H1 (cell line): ENCODE measurements at regions not wholly inside any gene's neighbourhood (a gene's known extent, or its start where the extent isn't known, plus 50 kb on each side); places are given as distances from the start of the nearest gene placed in this dataset.

Source experiments
- CTCF ChIA-PET: fragments of 300-600 bp; sonication (Branson Sonifier 250); formaldehyde crosslinking; loops from one replicate; lab custom pipeline; 2021; ENCODE audit not compliant: partially characterized antibody; lab: Charles Lee
- POLR2A ChIA-PET: fragments of 300-600 bp; sonication (Branson Sonifier 250); formaldehyde crosslinking; loops from one replicate; lab custom pipeline; 2021; ENCODE audit warnings: inconsistent platforms; ENCODE audit not compliant: partially characterized antibody; lab: Charles Lee
- DNase-seq, 2 experiments: peaks; one replicate each; pipeline versions ENCODE4 v3.0.0 to v3.0.0-alpha.2; 2010 to 2022; ENCODE audit warnings: low spot score in 2 of 2, low read depth in 1 of 2, mixed read lengths in 1 of 2
- FAIRE-seq: peaks from 2 replicates; lab custom pipeline; 2011; peaks lifted over from hg19 to GRCh38; lab: Jason Lieb, UNC
- H2AFZ ChIP-seq: 2 replicates; pipeline ENCODE4 v1.8.1; 2012; ENCODE audit warnings: low read length, inconsistent platforms
- H2AK5ac ChIP-seq: 2 replicates; pipeline ENCODE4 v1.6.1; 2013; ENCODE audit warnings: low read depth, low read length
- H2BK120ac ChIP-seq: replicated peaks from 2 replicates; pipeline ENCODE3; 2013; ENCODE audit warnings: low read depth, low read length, inconsistent platforms
- H2BK12ac ChIP-seq: 2 replicates; pipeline ENCODE4 v1.6.1; 2013; ENCODE audit warnings: low read depth, low read length
- H2BK15ac ChIP-seq: 2 replicates; pipeline ENCODE4 v1.6.1; 2013; ENCODE audit warnings: low read length
- H2BK20ac ChIP-seq: 2 replicates; pipeline ENCODE4 v1.6.1; 2013; ENCODE audit warnings: low read length
- H2BK5ac ChIP-seq: 2 replicates; pipeline ENCODE4 v1.6.1; 2013; ENCODE audit warnings: low read depth, low read length
- H3K14ac ChIP-seq: 2 replicates; pipeline ENCODE4 v1.6.1; 2013; ENCODE audit warnings: inconsistent platforms; ENCODE audit not compliant: insufficient read length
- H3K18ac ChIP-seq: 2 replicates; pipeline ENCODE4 v1.6.1; 2013; ENCODE audit warnings: low read length; ENCODE audit errors: extremely low read depth
- H3K23ac ChIP-seq: 2 replicates; pipeline ENCODE4 v1.6.1; 2013; ENCODE audit warnings: inconsistent platforms; ENCODE audit not compliant: insufficient read length
- H3K23me2 ChIP-seq: 2 replicates; pipeline ENCODE4 v1.6.1; 2013; ENCODE audit warnings: low read depth, low read length
- H3K27ac ChIP-seq: 2 replicates; pipeline ENCODE4 v1.6.1; 2011; ENCODE audit warnings: low read depth, low read length, inconsistent platforms
- H3K27me3 ChIP-seq, 4 experiments: replicated peaks in 1 of 4; 1 replicate in 1 of 4; 2 replicates in 3 of 4; pipeline versions ENCODE4 v1.6.1 to v1.8.1; 2011 to 2013; ENCODE audit warnings: low read length in 3 of 4, mild to moderate bottlenecking in 3 of 4, inconsistent platforms in 2 of 4, mixed read lengths in 2 of 4, moderate library complexity in 1 of 4; ENCODE audit not compliant: control insufficient read depth in 3 of 4, insufficient read depth in 3 of 4; ENCODE audit errors: extremely low read depth in 1 of 4
- H3K36me3 ChIP-seq, 4 experiments: 2 replicates each; pipeline versions ENCODE4 v1.6.1 to v1.8.1; 2011 to 2013; ENCODE audit warnings: mild to moderate bottlenecking in 4 of 4, low read length in 3 of 4, moderate library complexity in 2 of 4, control low read depth in 1 of 4, inconsistent platforms in 1 of 4; ENCODE audit not compliant: insufficient read depth in 4 of 4, control insufficient read depth in 2 of 4
- H3K4ac ChIP-seq: replicated peaks from 2 replicates; pipeline ENCODE3; 2013; ENCODE audit warnings: low read length, low read depth, mixed read lengths, inconsistent platforms; ENCODE audit not compliant: insufficient read length
- H3K4me1 ChIP-seq, 4 experiments: replicated peaks in 1 of 4; 1 replicate in 1 of 4; 2 replicates in 3 of 4; pipeline versions ENCODE4 v1.6.1 to v1.8.1; 2011 to 2013; ENCODE audit warnings: low read length in 3 of 4, inconsistent platforms in 2 of 4, mixed read lengths in 1 of 4; ENCODE audit not compliant: insufficient read depth in 4 of 4, control insufficient read depth in 3 of 4
- H3K4me2 ChIP-seq, 2 experiments: 2 replicates each; pipeline versions ENCODE4 v1.6.1 to v1.8.1; 2011 to 2013; ENCODE audit warnings: low read depth in 2 of 2, low read length in 2 of 2, control low read depth in 1 of 2, inconsistent platforms in 1 of 2, mild to moderate bottlenecking in 1 of 2; ENCODE audit not compliant: insufficient read depth in 1 of 2
- H3K4me3 ChIP-seq, 4 experiments: fragments of 200-600, 300-600 bp in 1 of 4; sonication (generic), shearing (Covaris generic), sonication (Bioruptor Twin) in 1 of 4; 2 replicates each; pipeline versions ENCODE4 v1.5.1 to v1.8.1; 2011 to 2016; ENCODE audit warnings: low read length in 4 of 4, low read depth in 3 of 4, control low read depth in 2 of 4, inconsistent platforms in 2 of 4, mild to moderate bottlenecking in 2 of 4, mixed read lengths in 1 of 4, moderate library complexity in 1 of 4; ENCODE audit not compliant: insufficient read depth in 2 of 4; ENCODE audit errors: extremely low read depth in 1 of 4
- H3K56ac ChIP-seq: replicated peaks from 2 replicates; pipeline ENCODE3; 2013; ENCODE audit warnings: low read depth, mild to moderate bottlenecking, mixed read lengths, low read length, inconsistent platforms; ENCODE audit not compliant: insufficient read length
- H3K79me1 ChIP-seq: 2 replicates; pipeline ENCODE4 v1.6.1; 2013; ENCODE audit warnings: low read depth, low read length, control low read depth
- H3K79me2 ChIP-seq, 2 experiments: 2 replicates each; pipeline versions ENCODE4 v1.6.1 to v1.8.1; 2012 to 2013; ENCODE audit warnings: low read length in 2 of 2, mild to moderate bottlenecking in 2 of 2, inconsistent platforms in 1 of 2; ENCODE audit not compliant: insufficient read depth in 2 of 2, control insufficient read depth in 1 of 2
- H3K9ac ChIP-seq, 4 experiments: replicated peaks in 1 of 4; 1 replicate in 1 of 4; 2 replicates in 3 of 4; pipeline versions ENCODE4 v1.6.1 to v1.8.1; 2011 to 2013; ENCODE audit warnings: low read depth in 3 of 4, low read length in 3 of 4, control low read depth in 2 of 4, mild to moderate bottlenecking in 2 of 4, moderate library complexity in 2 of 4, inconsistent platforms in 1 of 4; ENCODE audit errors: extremely low read depth in 1 of 4
- H3K9me3 ChIP-seq, 2 experiments: 2 replicates each; pipeline versions ENCODE4 v1.6.1 to v1.8.1; 2012 to 2013; ENCODE audit warnings: mild to moderate bottlenecking in 2 of 2, moderate library complexity in 2 of 2, control low read depth in 1 of 2, inconsistent platforms in 1 of 2, low read depth in 1 of 2, low read length in 1 of 2, mixed read lengths in 1 of 2; ENCODE audit not compliant: insufficient read depth in 2 of 2
- H4K20me1 ChIP-seq, 2 experiments: replicated peaks in 1 of 2; 2 replicates each; pipeline versions ENCODE3 to v1.8.1; 2011 to 2013; ENCODE audit warnings: inconsistent platforms in 2 of 2, low read length in 2 of 2, mild to moderate bottlenecking in 1 of 2; ENCODE audit not compliant: insufficient read depth in 2 of 2, control insufficient read depth in 1 of 2
- H4K5ac ChIP-seq: 2 replicates; pipeline ENCODE4 v1.6.1; 2013; ENCODE audit warnings: low read length, low read depth, mixed read lengths, inconsistent platforms; ENCODE audit not compliant: insufficient read length
- H4K8ac ChIP-seq: 2 replicates; pipeline ENCODE4 v1.8.0; 2013; ENCODE audit warnings: mild to moderate bottlenecking, moderate library complexity, low read length, inconsistent platforms; ENCODE audit not compliant: insufficient read depth; ENCODE audit errors: extremely low read depth
- H4K91ac ChIP-seq: replicated peaks from 2 replicates; pipeline ENCODE3; 2013; ENCODE audit warnings: low read length, mixed read lengths, inconsistent platforms; ENCODE audit not compliant: insufficient read length
- JUN ChIP-seq: IDR thresholded peaks from 2 replicates; pipeline ENCODE4 v1.6.1; 2011; ENCODE audit warnings: low read depth, mild to moderate bottlenecking, improper control_type of control experiment, low read length
- SUZ12 ChIP-seq: fragments of 200-600 bp; sonication (generic); IDR thresholded peaks from 2 replicates; pipeline ENCODE4 v1.6.1; 2012; ENCODE audit warnings: mild to moderate bottlenecking, inconsistent platforms, low read length, moderate library complexity, mixed read lengths

DNA sequence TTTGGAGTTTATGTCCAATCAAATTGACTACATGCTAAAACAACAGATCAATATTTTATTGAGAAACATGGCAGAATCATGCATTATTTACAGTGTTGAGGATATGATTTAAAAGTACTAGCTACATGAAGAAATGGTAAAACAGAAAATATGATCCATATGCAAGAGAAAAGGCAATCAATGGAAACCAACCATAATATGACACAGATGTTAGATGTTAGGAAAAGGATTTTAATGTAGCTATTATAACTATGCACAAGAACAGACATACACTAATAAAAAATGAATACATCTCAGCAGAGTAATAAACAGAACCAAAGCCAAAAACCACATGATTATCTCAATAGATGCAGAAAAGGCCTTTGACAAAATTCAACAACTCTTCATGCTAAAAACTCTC lies 166.2 kb upstream of the CACNA2D1 start:
- Histone ChIP-seq H4K5ac (no peak overlapping the region), H4K8ac (no peak overlapping the region), H3K4me2 (no peak overlapping the region), H3K36me3 (no peaks in the 10 kb centered on the region), H2AFZ (no peak overlapping the region), H2BK120ac (no peak overlapping the region), H3K56ac (no peak overlapping the region), H3K4me3 (no peak overlapping the region), H3K14ac (no peak overlapping the region), H3K9me3 (no peaks in the 10 kb centered on the region), H3K79me2 (no peaks in the 10 kb centered on the region), H3K23me2 (no peaks in the 10 kb centered on the region), H3K18ac (no peak overlapping the region), H3K9ac (no peak overlapping the region), H3K4me1 (no peaks in the 10 kb centered on the region), H3K79me1 (no peaks in the 10 kb centered on the region), H3K27ac (no peak overlapping the region), H4K20me1 (no peaks in the 10 kb centered on the region), H3K27me3 (no peaks in the 10 kb centered on the region), H3K4ac (no peak overlapping the region), H2BK15ac (no peak overlapping the region), H4K91ac (no peak overlapping the region), H2BK5ac (no peak overlapping the region), H2AK5ac (no peak overlapping the region), H3K23ac (no peak overlapping the region), H2BK20ac (no peak overlapping the region), H2BK12ac (no peak overlapping the region)
- TF ChIP-seq SUZ12 (no peak), JUN (no peak)
- FAIRE-seq (no peak), DNase-seq (no peak)
- CTCF ChIA-PET, result interaction anchor here (1.2 to 1.8 kb wide), 3 partner anchors 9 to 38 kb away, joined by 3 to 5 read pairs (median 3); no protein-coding TSS in a partner anchor
- POLR2A ChIA-PET, result no interaction called here
